GM12878 (cell line): ENCODE measurements at regions not wholly inside any gene's neighbourhood (a gene's known extent, or its start where the extent isn't known, plus 50 kb on each side); places are given as distances from the start of the nearest gene placed in this dataset.

Experiments
- ATAC-seq: fragments of 200-7000 bp; cut with Tn5 transposase; 3 replicates; pipeline ENCODE4 v1.9.1; 2020; ENCODE audit warnings: mild to moderate bottlenecking, moderate library complexity
- BruUV-seq: library from RNA; stranded (reverse); fragments of 400-500 nt; replicated peaks from 2 replicates; lab custom pipeline; 2021; lab: Mats Ljungman, UMichigan
- CTCF ChIA-PET: fragments of 300-600 bp; sonication (Branson Sonifier 250); formaldehyde crosslinking; extraction: SDS; loops from one replicate; lab custom pipeline; 2021; ENCODE audit warnings: inconsistent platforms; lab: Yijun Ruan, JAX
- POLR2A ChIA-PET: fragments of 350-600 bp; formaldehyde crosslinking; extraction: SDS; loops from one replicate; lab custom pipeline; 2021; ENCODE audit warnings: inconsistent platforms; lab: Charles Lee
- RAD21 ChIA-PET: fragments of 300-600 bp; sonication (Branson Sonifier 250); formaldehyde crosslinking; loops from one replicate; lab custom pipeline; 2023; ENCODE audit warnings: antibody characterized with exemption; ENCODE audit not compliant: unreplicated experiment; lab: Charles Lee
- SMC1A ChIA-PET: fragments of 300-600 bp; sonication (Branson Sonifier 250); formaldehyde crosslinking; loops from one replicate; lab custom pipeline; 2023; ENCODE audit not compliant: unreplicated experiment, uncharacterized antibody; lab: Charles Lee
- DNase-seq: peaks from one replicate; pipeline ENCODE4 v3.0.0-alpha.2; 2011; ENCODE audit warnings: low read depth, low spot score
- FAIRE-seq: peaks from 3 replicates; lab custom pipeline; 2011; peaks lifted over from hg19 to GRCh38; lab: Jason Lieb, UNC
- H2AFZ ChIP-seq: 2 replicates; pipeline ENCODE4 v1.6.0; 2011; ENCODE audit warnings: low read depth, low read length, control low read depth; ENCODE audit not compliant: control insufficient read depth
- H3K27ac ChIP-seq: 2 replicates; pipeline ENCODE4 v1.5.1; 2011; ENCODE audit warnings: control low read depth; ENCODE audit not compliant: control insufficient read depth, insufficient read depth
- H3K27me3 ChIP-seq, 2 experiments: replicated peaks in 1 of 2; 2 replicates each; pipeline versions ENCODE4 v1.6.0 to v1.6.1; 2011; ENCODE audit warnings: low read length in 1 of 2; ENCODE audit not compliant: control insufficient read depth in 2 of 2, insufficient read depth in 2 of 2
- H3K36me3 ChIP-seq, 2 experiments: 2 replicates each; pipeline ENCODE4 v1.5.1; 2011; ENCODE audit warnings: low read length in 1 of 2; ENCODE audit not compliant: control insufficient read depth in 2 of 2, insufficient read depth in 2 of 2
- H3K4me1 ChIP-seq: 2 replicates; pipeline ENCODE4 v1.6.1; 2011; ENCODE audit warnings: mild to moderate bottlenecking, low read length, moderate library complexity, mixed read lengths; ENCODE audit not compliant: control insufficient read depth, insufficient read depth
- H3K4me2 ChIP-seq: 2 replicates; pipeline ENCODE4 v1.6.0; 2011; ENCODE audit warnings: control low read depth; ENCODE audit not compliant: control insufficient read depth, insufficient read depth
- H3K4me3 ChIP-seq: fragments of 200-600 bp; sonication (generic); 2 replicates; pipeline ENCODE4 v1.5.1; 2016
- H3K79me2 ChIP-seq: 2 replicates; pipeline ENCODE4 v1.6.0; 2011; ENCODE audit warnings: low read length; ENCODE audit not compliant: control insufficient read depth, insufficient read depth
- H3K9ac ChIP-seq: 2 replicates; pipeline ENCODE4 v1.8.0; 2011; ENCODE audit warnings: low read length, control low read depth, mixed read lengths; ENCODE audit not compliant: control insufficient read depth, insufficient read depth
- H3K9me3 ChIP-seq: replicated peaks from 3 replicates; pipeline ENCODE4 v1.5.1; 2011; ENCODE audit warnings: mild to moderate bottlenecking, low read length; ENCODE audit not compliant: control insufficient read depth, insufficient read depth
- H4K20me1 ChIP-seq: 2 replicates; pipeline ENCODE4 v1.6.0; 2011; ENCODE audit not compliant: control insufficient read depth, insufficient read depth
- BHLHE40 ChIP-seq, 2 experiments: fragments of 450-650 bp in 1 of 2; IDR thresholded peaks; 2 replicates each; pipeline ENCODE4 v1.6.1; 2011 to 2017; ENCODE audit warnings: low read depth in 2 of 2, borderline replicate concordance in 1 of 2, improper control_type of control experiment in 1 of 2, low read length in 1 of 2, mild to moderate bottlenecking in 1 of 2
- E4F1 ChIP-seq: fragments of 450-650 bp; IDR thresholded peaks from 2 replicates; pipeline ENCODE4 v1.6.1; 2018; ENCODE audit warnings: borderline replicate concordance, mild to moderate bottlenecking; ENCODE audit not compliant: partially characterized antibody
- EGR1 ChIP-seq, 2 experiments: IDR thresholded peaks; 1 replicate in 1 of 2; 2 replicates in 1 of 2; pipeline ENCODE4 v1.6.1; 2011 to 2012; ENCODE audit warnings: low read depth in 2 of 2, low read length in 2 of 2, borderline replicate concordance in 1 of 2, mild to moderate bottlenecking in 1 of 2, moderate library complexity in 1 of 2
- ESRRA ChIP-seq: IDR thresholded peaks from 2 replicates; pipeline ENCODE4 v1.6.1; 2012; ENCODE audit warnings: mild to moderate bottlenecking, low read length, improper control_type of control experiment
- EZH2 ChIP-seq: IDR thresholded peaks from 2 replicates; pipeline ENCODE4 v1.6.1; 2012; ENCODE audit warnings: low read depth, mild to moderate bottlenecking, control low read depth, inconsistent platforms, low read length, borderline replicate concordance; ENCODE audit not compliant: control insufficient read depth
- IRF3 ChIP-seq: fragments of 450-650 bp; IDR thresholded peaks from 2 replicates; pipeline ENCODE4 v1.6.1; 2014; ENCODE audit warnings: mild to moderate bottlenecking
- NFXL1 ChIP-seq: fragments of 450-650 bp; IDR thresholded peaks from 2 replicates; pipeline ENCODE4 v1.6.1; 2017; ENCODE audit warnings: antibody characterized with exemption, mild to moderate bottlenecking, borderline replicate concordance
- RAD51 ChIP-seq: fragments of 450-650 bp; IDR thresholded peaks from 2 replicates; pipeline ENCODE4 v1.6.1; 2016; ENCODE audit warnings: moderate library complexity, mild to moderate bottlenecking, inconsistent platforms
- RBBP5 ChIP-seq: fragments of 200-600 bp; sonication (generic); conservative IDR thresholded peaks from 2 replicates; pipeline ENCODE4 v1.6.1; 2016
- SMARCA5 ChIP-seq: fragments of 450-650 bp; IDR thresholded peaks from 2 replicates; pipeline ENCODE4 v1.6.1; 2017; ENCODE audit warnings: mild to moderate bottlenecking
- STAT1 ChIP-seq: fragments of 450-650 bp; conservative IDR thresholded peaks from 2 replicates; pipeline ENCODE4 v1.6.1; 2014; ENCODE audit warnings: antibody characterized with exemption, mild to moderate bottlenecking
- SUPT20H ChIP-seq: IDR thresholded peaks from 2 replicates; pipeline ENCODE4 v1.6.1; 2011; ENCODE audit warnings: low read depth, mild to moderate bottlenecking, low read length, moderate library complexity, borderline replicate concordance; ENCODE audit not compliant: control insufficient read depth
- ZBED1 ChIP-seq: IDR thresholded peaks from 2 replicates; pipeline ENCODE4 v1.6.1; 2016; ENCODE audit warnings: borderline replicate concordance
- ZNF622 ChIP-seq: fragments of 450-650 bp; IDR thresholded peaks from 2 replicates; pipeline ENCODE4 v1.6.1; 2017; ENCODE audit warnings: mild to moderate bottlenecking, inconsistent platforms
- ZNF687 ChIP-seq: fragments of 450-650 bp; IDR thresholded peaks from 2 replicates; pipeline ENCODE4 v1.6.1; 2017; ENCODE audit warnings: mild to moderate bottlenecking, moderate library complexity
- in situ Hi-C: fragments of 300-500 bp; cut with MboI; formaldehyde crosslinking; loops from 9 replicates; pipeline ENCODE4 v1.14.3; 2018; ENCODE audit warnings: mixed read lengths
- intact Hi-C: fragments of 100-400 bp; cut with micrococcal nuclease; formaldehyde crosslinking; loops from one replicate; pipeline ENCODE4 v1.14.2; 2022; ENCODE audit not compliant: unreplicated experiment

GRCh38 chr9:116039893-116040292 is 113.7 kb upstream of the PAPPA start:
- BruUV-seq: no TSS peak
- in situ Hi-C loops (no loop called here), intact Hi-C loops (no loop called here)
- H3K4me3 ChIP-seq: no peak overlapping the region
- DNase-seq (no peak), ATAC-seq (no peak), FAIRE-seq (no peak)
- H3K27me3 ChIP-seq: no peaks in the 10 kb centered on the region
- ChIA-PET RAD21 (no interaction called here), CTCF (no interaction called here), POLR2A (no interaction called here), SMC1A (no interaction called here)
- H3K4me1 ChIP-seq: no peaks in the 10 kb centered on the region
- no peaks in the 10 kb centered on the region for H3K9me3 ChIP-seq
- TF ChIP-seq ZNF687 (no peak), EGR1 (IDR thresholded peaks at IDR 0.05; ENCODE audit: borderline replicate concordance in 1 of 2, low read depth in 2 of 2, low read length in 2 of 2) (no peak), BHLHE40 (IDR thresholded peaks at IDR 0.05; ENCODE audit: borderline replicate concordance in 1 of 2, low read depth in 2 of 2, low read length in 1 of 2) (no peak), NFXL1 (no peak), SMARCA5 (no peak), EZH2 (no peak), SUPT20H (no peak), E4F1 (no peak), RAD51 (no peak), IRF3 (no peak), ESRRA (no peak), ZNF622 (no peak), ZBED1 (no peak), RBBP5 (no peak), STAT1 (no peak)
- no peak overlapping the region for H2AFZ ChIP-seq
- H4K20me1 ChIP-seq: no peaks in the 10 kb centered on the region
- H3K79me2 ChIP-seq: no peaks in the 10 kb centered on the region
- H3K4me2 ChIP-seq: no peak overlapping the region
- H3K9ac ChIP-seq: no peak overlapping the region
- no peak overlapping the region for H3K27ac ChIP-seq
- H3K36me3 ChIP-seq: no peaks in the 10 kb centered on the region
